B cell (primary cell): ENCODE measurements at regions not wholly inside any gene's neighbourhood (a gene's known extent, or its start where the extent isn't known, plus 50 kb on each side); places are given as distances from the start of the nearest gene placed in this dataset.

Experiments used
- EZH2 ChIP-seq: IDR thresholded peaks from 2 replicates; pipeline ENCODE4 v1.6.1; 2012; ENCODE audit warnings: borderline replicate concordance, low read depth, mild to moderate bottlenecking, moderate library complexity, low read length; ENCODE audit not compliant: insufficient read depth, poor library complexity, severe bottlenecking
- TF ChIP-seq, protein P1 (sequence below): fragments of 200-600 bp; IDR thresholded peaks from one replicate; pipeline ENCODE4 v1.8.0; 2022; ENCODE audit warnings: antibody characterized with exemption, mild to moderate bottlenecking

DNA sequence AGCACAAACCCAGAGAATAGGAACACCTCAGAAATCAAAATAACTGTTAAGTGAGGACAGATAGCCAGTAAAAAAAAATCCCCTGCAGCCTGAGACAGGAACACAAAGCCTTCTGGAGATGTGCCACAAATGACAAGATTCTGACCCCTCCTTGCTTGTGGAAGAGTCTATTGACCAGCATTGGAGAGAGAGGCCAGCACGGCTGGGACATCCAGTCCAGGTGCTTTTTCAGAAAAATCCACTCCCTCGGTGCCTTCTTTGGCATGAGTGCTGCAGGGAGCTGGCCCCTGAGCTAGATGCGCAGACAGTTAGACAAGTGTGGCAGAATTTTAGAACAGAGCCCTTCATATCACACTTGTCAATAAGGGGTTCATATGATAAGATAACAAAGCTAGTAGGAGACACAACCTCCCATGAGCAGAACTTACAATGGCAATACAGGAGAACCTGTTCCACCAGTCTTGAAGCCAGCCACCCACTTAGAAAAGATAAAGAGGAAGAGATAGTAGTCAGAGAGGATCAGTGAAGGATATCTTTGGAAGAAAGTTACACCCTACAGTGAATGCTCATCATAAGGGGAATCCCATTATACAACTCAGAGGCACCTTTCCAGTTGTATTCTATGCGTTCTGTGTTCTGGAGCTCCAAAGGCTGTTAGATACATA lies 298.4 kb downstream of the TLE1 start:
- TF ChIP-seq, protein P1, sequence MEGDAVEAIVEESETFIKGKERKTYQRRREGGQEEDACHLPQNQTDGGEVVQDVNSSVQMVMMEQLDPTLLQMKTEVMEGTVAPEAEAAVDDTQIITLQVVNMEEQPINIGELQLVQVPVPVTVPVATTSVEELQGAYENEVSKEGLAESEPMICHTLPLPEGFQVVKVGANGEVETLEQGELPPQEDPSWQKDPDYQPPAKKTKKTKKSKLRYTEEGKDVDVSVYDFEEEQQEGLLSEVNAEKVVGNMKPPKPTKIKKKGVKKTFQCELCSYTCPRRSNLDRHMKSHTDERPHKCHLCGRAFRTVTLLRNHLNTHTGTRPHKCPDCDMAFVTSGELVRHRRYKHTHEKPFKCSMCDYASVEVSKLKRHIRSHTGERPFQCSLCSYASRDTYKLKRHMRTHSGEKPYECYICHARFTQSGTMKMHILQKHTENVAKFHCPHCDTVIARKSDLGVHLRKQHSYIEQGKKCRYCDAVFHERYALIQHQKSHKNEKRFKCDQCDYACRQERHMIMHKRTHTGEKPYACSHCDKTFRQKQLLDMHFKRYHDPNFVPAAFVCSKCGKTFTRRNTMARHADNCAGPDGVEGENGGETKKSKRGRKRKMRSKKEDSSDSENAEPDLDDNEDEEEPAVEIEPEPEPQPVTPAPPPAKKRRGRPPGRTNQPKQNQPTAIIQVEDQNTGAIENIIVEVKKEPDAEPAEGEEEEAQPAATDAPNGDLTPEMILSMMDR = no peak
- no peak for TF ChIP-seq EZH2
